DND-41 (cell line): ENCODE measurements at regions not wholly inside any gene's neighbourhood (a gene's known extent, or its start where the extent isn't known, plus 50 kb on each side); places are given as distances from the start of the nearest gene placed in this dataset.

ENCODE experiments used
- EZH2 ChIP-seq: IDR thresholded peaks from 3 replicates; pipeline ENCODE4 v1.6.1; 2012; ENCODE audit warnings: borderline replicate concordance, low read depth, mild to moderate bottlenecking, moderate library complexity, low read length, inconsistent platforms; ENCODE audit not compliant: severe bottlenecking
- TF ChIP-seq, protein P1 (sequence below): IDR thresholded peaks from 2 replicates; pipeline ENCODE4 v1.5.1; 2012; ENCODE audit warnings: borderline replicate concordance, low read length, moderate library complexity, mild to moderate bottlenecking; ENCODE audit not compliant: poor library complexity, severe bottlenecking; ENCODE audit errors: extremely low read depth

GRCh38 chr2:157061799-157062198, 195.7 kb upstream of the GALNT5 start:
- TF ChIP-seq, protein P1, sequence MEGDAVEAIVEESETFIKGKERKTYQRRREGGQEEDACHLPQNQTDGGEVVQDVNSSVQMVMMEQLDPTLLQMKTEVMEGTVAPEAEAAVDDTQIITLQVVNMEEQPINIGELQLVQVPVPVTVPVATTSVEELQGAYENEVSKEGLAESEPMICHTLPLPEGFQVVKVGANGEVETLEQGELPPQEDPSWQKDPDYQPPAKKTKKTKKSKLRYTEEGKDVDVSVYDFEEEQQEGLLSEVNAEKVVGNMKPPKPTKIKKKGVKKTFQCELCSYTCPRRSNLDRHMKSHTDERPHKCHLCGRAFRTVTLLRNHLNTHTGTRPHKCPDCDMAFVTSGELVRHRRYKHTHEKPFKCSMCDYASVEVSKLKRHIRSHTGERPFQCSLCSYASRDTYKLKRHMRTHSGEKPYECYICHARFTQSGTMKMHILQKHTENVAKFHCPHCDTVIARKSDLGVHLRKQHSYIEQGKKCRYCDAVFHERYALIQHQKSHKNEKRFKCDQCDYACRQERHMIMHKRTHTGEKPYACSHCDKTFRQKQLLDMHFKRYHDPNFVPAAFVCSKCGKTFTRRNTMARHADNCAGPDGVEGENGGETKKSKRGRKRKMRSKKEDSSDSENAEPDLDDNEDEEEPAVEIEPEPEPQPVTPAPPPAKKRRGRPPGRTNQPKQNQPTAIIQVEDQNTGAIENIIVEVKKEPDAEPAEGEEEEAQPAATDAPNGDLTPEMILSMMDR, result no peak
- TF ChIP-seq EZH2, result no peak
